ENCODE measurements at regions not wholly inside any gene's neighbourhood (a gene's known extent, or its start where the extent isn't known, plus 50 kb on each side); places are given as distances from the start of the nearest gene placed in this dataset.

- Mint-ChIP-seq H3K27me3 (no peaks in the 10 kb centered on the region), H3K9me3 (peaks cover 50% of the 10 kb centered on the region), H3K36me3 (ENCODE audit: low read depth) (no peaks in the 10 kb centered on the region), H3K4me3 (no peak overlapping the region), H3K27ac (no peak overlapping the region), H3K4me1 (ENCODE audit: low read depth) (no peaks in the 10 kb centered on the region)
- intact Hi-C loops (cut with micrococcal nuclease): no loop called here
Observed at GRCh38 chr2:153091344-153091743, 372.9 kb downstream of the ARL6IP6 start.

GRCh38 chr2:153079315-153079714 is 360.9 kb downstream of the ARL6IP6 start:
- H3K36me3 Mint-ChIP-seq (ENCODE audit: low read depth): no peaks in the 10 kb centered on the region
- intact Hi-C loops (cut with micrococcal nuclease): no loop called here
- H3K9me3 Mint-ChIP-seq: peaks cover 11% of the 10 kb centered on the region
- no peaks in the 10 kb centered on the region for H3K4me1 Mint-ChIP-seq (ENCODE audit: low read depth)
- no peak overlapping the region for H3K27ac Mint-ChIP-seq
- no peaks in the 10 kb centered on the region for H3K27me3 Mint-ChIP-seq
- H3K4me3 Mint-ChIP-seq: no peak overlapping the region

DNA sequence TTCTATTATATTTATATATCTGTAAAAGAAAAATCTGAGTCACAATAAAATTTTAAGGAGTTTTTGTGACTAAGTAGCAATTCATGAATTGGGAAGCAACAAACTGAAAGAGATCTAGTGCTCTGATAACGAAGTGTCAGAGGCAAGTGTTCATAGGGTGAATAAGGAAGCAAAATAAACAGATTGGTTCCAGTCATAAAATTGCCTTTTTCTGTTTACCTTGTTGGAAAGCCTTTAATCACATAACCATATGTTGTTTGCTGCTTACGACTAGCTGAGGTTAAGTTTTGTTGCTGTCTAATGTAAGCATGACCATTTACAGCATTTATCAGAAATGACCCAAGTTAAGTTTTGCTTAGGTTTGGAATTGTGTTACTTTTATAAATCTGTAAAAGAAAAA is 358.9 kb downstream of the ARL6IP6 start:
- Mint-ChIP-seq H3K4me1 (ENCODE audit: low read depth) (no peaks in the 10 kb centered on the region), H3K36me3 (ENCODE audit: low read depth) (no peaks in the 10 kb centered on the region), H3K4me3 (no peak overlapping the region), H3K9me3 (no peaks in the 10 kb centered on the region), H3K27ac (no peak overlapping the region), H3K27me3 (no peaks in the 10 kb centered on the region)
- intact Hi-C loops (cut with micrococcal nuclease): no loop called here

- Mint-ChIP-seq H3K27ac (no peak overlapping the region), H3K4me1 (ENCODE audit: low read depth) (no peaks in the 10 kb centered on the region), H3K9me3 (no peaks in the 10 kb centered on the region), H3K4me3 (no peak overlapping the region), H3K36me3 (ENCODE audit: low read depth) (no peaks in the 10 kb centered on the region), H3K27me3 (no peaks in the 10 kb centered on the region)
- intact Hi-C loops (cut with micrococcal nuclease): no loop called here
Observed at GRCh38 chr2:153074207-153074606, 355.8 kb downstream of the ARL6IP6 start.

DNA sequence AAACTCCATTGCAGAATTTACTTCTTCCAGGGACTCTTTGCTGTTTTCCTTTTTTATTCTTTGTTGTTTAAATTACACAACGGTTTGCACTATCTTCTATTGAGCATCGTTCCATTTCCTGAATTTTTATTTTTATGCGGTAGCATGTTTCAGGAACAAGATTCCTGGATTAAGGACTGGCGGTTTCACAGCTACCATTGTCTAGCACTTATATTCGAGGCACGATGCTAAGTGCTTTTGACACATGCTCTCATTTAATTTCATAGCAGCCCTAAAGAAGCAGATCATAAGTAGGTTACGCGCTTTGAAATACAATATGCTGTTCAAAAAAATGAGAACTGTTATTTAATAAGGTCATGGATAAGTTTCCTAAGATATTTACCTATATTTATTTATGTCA is 354.4 kb downstream of the ARL6IP6 start:
- Mint-ChIP-seq H3K36me3 (ENCODE audit: low read depth) (no peaks in the 10 kb centered on the region), H3K4me1 (ENCODE audit: low read depth) (no peaks in the 10 kb centered on the region), H3K27me3 (no peaks in the 10 kb centered on the region), H3K9me3 (no peaks in the 10 kb centered on the region), H3K4me3 (no peak overlapping the region), H3K27ac (no peak overlapping the region)
- intact Hi-C loops (cut with micrococcal nuclease): no loop called here

DNA sequence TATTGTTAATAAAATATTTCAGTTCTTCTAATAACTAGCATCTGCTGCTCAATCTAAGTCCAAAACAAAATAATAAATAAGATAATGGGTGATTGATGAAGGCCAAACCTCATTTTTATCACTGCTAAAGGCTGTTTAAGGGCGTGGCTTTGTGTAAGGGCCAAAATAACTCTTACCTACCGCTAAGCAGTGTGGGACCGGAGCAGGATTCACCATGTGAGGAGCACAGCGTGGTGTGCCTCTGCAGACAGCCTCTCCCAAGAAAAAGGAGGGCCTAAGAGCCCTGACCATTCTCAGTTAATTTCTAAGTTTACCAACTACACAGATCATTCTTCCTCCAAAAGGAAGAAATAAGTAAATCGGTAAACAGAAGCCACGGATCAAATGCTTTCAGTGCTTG is 353.7 kb downstream of the ARL6IP6 start:
- Mint-ChIP-seq H3K36me3 (ENCODE audit: low read depth) (no peaks in the 10 kb centered on the region), H3K4me3 (no peak overlapping the region), H3K27me3 (no peaks in the 10 kb centered on the region), H3K9me3 (no peaks in the 10 kb centered on the region), H3K4me1 (ENCODE audit: low read depth) (no peaks in the 10 kb centered on the region), H3K27ac (no peak overlapping the region)
- intact Hi-C loops (cut with micrococcal nuclease): no loop called here

DNA sequence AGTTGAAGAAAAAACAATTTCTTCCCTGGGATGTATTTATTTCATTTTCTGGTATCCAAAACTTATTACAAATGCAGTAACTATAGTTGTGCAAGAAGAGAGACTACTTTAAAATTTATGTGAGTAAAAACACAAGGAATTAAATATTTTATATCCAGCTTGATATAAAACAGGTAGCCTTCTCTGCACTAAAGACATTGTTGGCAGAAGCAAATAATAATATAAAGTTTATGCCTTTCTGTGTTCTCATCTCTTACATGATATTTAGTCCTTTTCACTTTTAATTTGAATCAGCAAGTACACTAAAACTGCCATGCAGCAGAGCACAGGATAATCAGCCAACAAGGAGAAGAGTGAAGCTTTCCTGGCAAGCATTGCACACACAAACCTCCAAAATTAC is 352.7 kb downstream of the ARL6IP6 start:
- no peak overlapping the region for H3K4me3 Mint-ChIP-seq
- no peaks in the 10 kb centered on the region for H3K36me3 Mint-ChIP-seq (ENCODE audit: low read depth)
- no peak overlapping the region for H3K27ac Mint-ChIP-seq
- intact Hi-C loops (cut with micrococcal nuclease): no loop called here
- no peaks in the 10 kb centered on the region for H3K9me3 Mint-ChIP-seq
- H3K4me1 Mint-ChIP-seq (ENCODE audit: low read depth): no peaks in the 10 kb centered on the region
- H3K27me3 Mint-ChIP-seq: no peaks in the 10 kb centered on the region

DNA sequence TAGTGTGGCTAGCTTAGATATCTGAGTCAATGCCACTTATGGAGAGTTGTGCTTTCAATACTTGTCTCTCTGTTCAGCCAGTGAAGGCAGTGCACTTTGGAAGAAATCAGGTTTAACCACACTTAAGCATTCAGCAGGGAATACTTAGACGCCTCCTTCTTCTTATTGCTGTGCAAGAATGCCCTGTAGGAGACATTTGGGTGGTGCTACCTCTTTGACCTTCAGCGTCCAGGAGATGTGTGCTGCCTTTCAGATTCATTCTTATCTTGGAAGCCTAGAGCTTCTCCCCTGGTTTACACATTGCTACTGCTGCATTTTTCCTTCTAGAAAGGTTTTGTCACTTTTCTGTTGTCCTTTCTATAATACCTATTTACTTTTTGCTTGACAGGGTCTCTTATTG is 350.5 kb downstream of the ARL6IP6 start:
- Mint-ChIP-seq H3K4me3 (no peak overlapping the region), H3K27ac (no peak overlapping the region), H3K4me1 (ENCODE audit: low read depth) (no peaks in the 10 kb centered on the region), H3K9me3 (no peaks in the 10 kb centered on the region), H3K36me3 (ENCODE audit: low read depth) (no peaks in the 10 kb centered on the region), H3K27me3 (no peaks in the 10 kb centered on the region)
- intact Hi-C loops (cut with micrococcal nuclease): no loop called here

DNA sequence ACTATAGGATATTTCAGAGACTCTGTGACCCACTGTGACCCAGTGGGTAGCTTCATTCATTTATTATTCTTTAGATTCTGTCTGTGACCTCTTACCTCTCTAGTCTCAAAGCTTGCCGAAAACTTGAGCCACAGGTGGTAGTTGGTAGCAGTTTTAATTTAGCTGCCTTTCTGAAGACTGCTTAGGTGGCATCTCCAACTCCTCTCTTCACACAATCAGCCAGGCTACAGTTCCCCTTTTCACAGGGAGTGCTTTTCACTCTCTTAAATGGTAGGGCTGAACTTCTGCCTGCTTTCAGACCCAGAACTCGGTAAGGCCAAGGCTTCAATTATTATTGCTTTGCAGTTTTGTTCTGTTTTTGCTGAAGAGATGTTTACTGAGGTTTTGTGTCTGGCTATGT is 349.6 kb downstream of the ARL6IP6 start:
- H3K9me3 Mint-ChIP-seq: no peaks in the 10 kb centered on the region
- H3K36me3 Mint-ChIP-seq (ENCODE audit: low read depth): no peaks in the 10 kb centered on the region
- intact Hi-C loops (cut with micrococcal nuclease): no loop called here
- no peaks in the 10 kb centered on the region for H3K4me1 Mint-ChIP-seq (ENCODE audit: low read depth)
- no peak overlapping the region for H3K27ac Mint-ChIP-seq
- no peak overlapping the region for H3K4me3 Mint-ChIP-seq
- H3K27me3 Mint-ChIP-seq: no peaks in the 10 kb centered on the region

DNA sequence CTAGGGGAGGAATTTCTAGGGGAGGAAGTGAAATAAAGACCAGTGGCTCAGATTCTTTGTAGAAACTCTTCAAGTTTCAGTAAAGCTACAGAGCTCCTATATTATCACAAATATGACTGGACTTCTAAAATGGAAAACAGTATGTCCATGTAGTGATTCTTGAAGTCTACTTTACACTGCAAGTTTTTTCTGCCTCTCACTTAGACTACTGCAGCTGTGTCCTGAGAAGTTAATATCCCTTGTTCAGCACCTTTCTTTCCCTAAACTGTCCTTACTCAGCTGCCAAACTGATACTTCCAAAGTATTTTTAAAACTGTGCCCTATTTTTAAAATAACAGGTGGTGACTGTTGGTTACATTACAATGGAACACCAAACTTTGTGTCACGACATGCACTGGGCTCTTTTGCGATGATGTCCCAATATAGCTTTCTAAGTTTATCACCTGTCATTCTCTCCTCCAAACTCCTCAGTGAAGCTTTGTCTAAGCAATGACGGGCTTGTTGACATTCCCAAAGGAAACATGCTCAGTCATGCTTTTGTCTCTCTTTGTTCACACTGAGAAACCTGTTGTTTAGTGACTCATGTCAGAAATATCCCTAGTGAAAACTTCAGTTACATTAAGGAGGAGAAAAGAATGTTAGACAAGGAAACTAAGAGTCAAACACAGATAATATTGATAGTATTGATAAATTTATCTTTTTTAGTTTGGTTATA is 341.1 kb downstream of the ARL6IP6 start:
- H3K4me3 Mint-ChIP-seq: no peak overlapping the region
- no peaks in the 10 kb centered on the region for H3K4me1 Mint-ChIP-seq (ENCODE audit: low read depth)
- intact Hi-C loops (cut with micrococcal nuclease): no loop called here
- H3K27ac Mint-ChIP-seq: no peak overlapping the region
- H3K27me3 Mint-ChIP-seq: no peaks in the 10 kb centered on the region
- no peaks in the 10 kb centered on the region for H3K9me3 Mint-ChIP-seq
- no peaks in the 10 kb centered on the region for H3K36me3 Mint-ChIP-seq (ENCODE audit: low read depth)

- H3K27ac Mint-ChIP-seq: no peak overlapping the region
- H3K9me3 Mint-ChIP-seq: no peaks in the 10 kb centered on the region
- intact Hi-C loops (cut with micrococcal nuclease): no loop called here
- no peaks in the 10 kb centered on the region for H3K36me3 Mint-ChIP-seq (ENCODE audit: low read depth)
- no peaks in the 10 kb centered on the region for H3K27me3 Mint-ChIP-seq
- H3K4me1 Mint-ChIP-seq (ENCODE audit: low read depth): no peaks in the 10 kb centered on the region
- no peak overlapping the region for H3K4me3 Mint-ChIP-seq
Observed at GRCh38 chr2:153057743-153058142, 339.3 kb downstream of the ARL6IP6 start.

GRCh38 chr2:153055182-153055581 is 336.8 kb downstream of the ARL6IP6 start:
- intact Hi-C loops (cut with micrococcal nuclease): no loop called here
- H3K4me3 Mint-ChIP-seq: no peak overlapping the region
- no peak overlapping the region for H3K27ac Mint-ChIP-seq
- no peaks in the 10 kb centered on the region for H3K9me3 Mint-ChIP-seq
- H3K36me3 Mint-ChIP-seq (ENCODE audit: low read depth): no peaks in the 10 kb centered on the region
- no peaks in the 10 kb centered on the region for H3K4me1 Mint-ChIP-seq (ENCODE audit: low read depth)
- no peaks in the 10 kb centered on the region for H3K27me3 Mint-ChIP-seq

DNA sequence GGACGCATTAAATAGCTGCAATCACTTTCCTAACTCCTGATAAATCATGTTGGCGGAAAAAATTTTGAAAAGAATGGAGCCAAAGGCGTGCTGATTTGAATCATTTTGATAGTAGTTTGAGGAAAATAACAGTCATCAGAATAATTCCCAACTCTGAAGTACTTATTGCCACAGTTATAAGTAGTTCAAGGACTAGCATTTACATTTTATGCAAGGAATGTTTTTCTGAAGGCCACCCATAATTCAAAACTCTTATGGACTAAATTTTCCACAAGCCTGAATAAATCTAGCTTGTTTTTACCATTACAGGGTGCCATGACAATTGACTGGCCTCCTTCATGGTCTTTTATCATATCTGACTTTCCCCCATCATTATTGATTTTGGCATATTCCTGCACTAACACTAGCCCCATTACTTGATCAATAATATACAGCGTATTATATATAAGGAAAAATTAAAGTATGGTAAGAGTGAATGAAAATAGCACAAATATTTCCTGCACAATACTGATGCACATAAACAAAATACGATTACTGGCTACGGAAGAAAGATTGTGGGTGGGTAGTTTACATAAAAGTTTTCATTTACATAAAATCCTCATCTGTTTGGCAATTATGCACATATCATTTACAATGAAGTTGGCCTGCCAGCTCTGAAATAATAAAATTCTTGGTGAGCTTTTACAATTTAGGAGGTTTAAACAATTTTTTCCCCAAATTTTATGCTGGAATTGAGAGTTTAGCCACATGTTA is 334.6 kb downstream of the ARL6IP6 start:
- H3K27ac Mint-ChIP-seq: no peak overlapping the region
- H3K4me3 Mint-ChIP-seq: no peak overlapping the region
- H3K4me1 Mint-ChIP-seq (ENCODE audit: low read depth): no peaks in the 10 kb centered on the region
- no peaks in the 10 kb centered on the region for H3K36me3 Mint-ChIP-seq (ENCODE audit: low read depth)
- intact Hi-C loops (cut with micrococcal nuclease): no loop called here
- no peaks in the 10 kb centered on the region for H3K9me3 Mint-ChIP-seq
- no peaks in the 10 kb centered on the region for H3K27me3 Mint-ChIP-seq

GRCh38 chr2:153047220-153047619 is 328.8 kb downstream of the ARL6IP6 start:
- Mint-ChIP-seq H3K4me1 (ENCODE audit: low read depth) (no peaks in the 10 kb centered on the region), H3K4me3 (no peak overlapping the region), H3K27ac (no peak overlapping the region), H3K36me3 (ENCODE audit: low read depth) (no peaks in the 10 kb centered on the region), H3K9me3 (no peaks in the 10 kb centered on the region), H3K27me3 (no peaks in the 10 kb centered on the region)
- intact Hi-C loops (cut with micrococcal nuclease): no loop called here

- intact Hi-C loops (cut with micrococcal nuclease): no loop called here
- H3K27ac Mint-ChIP-seq: no peak overlapping the region
- H3K36me3 Mint-ChIP-seq (ENCODE audit: low read depth): no peaks in the 10 kb centered on the region
- H3K4me1 Mint-ChIP-seq (ENCODE audit: low read depth): no peaks in the 10 kb centered on the region
- H3K4me3 Mint-ChIP-seq: no peak overlapping the region
- peaks cover 6% of the 10 kb centered on the region for H3K9me3 Mint-ChIP-seq
- no peaks in the 10 kb centered on the region for H3K27me3 Mint-ChIP-seq
Observed at GRCh38 chr2:153043385-153043784, 325.0 kb downstream of the ARL6IP6 start.

Data from dendritic cell treated with granulocyte-macrophage colony-stimulating factor and Interleukin-4, amounts not matched to agents 40 ng/mL and 50 ng/mL, for 4 days (primary cell).